ENCODE measurements at regions not wholly inside any gene's neighbourhood (a gene's known extent, or its start where the extent isn't known, plus 50 kb on each side); places are given as distances from the start of the nearest gene placed in this dataset.

- no peak for TF ChIP-seq CTCF (IDR thresholded peaks at IDR 0.05)
- no peak for TF ChIP-seq POLR2A (IDR thresholded peaks at IDR 0.05)
- TF ChIP-seq EP300 (IDR thresholded peaks at IDR 0.05) = no peak
Measured at GRCh38 chr15:89413877-89414276, 79.3 kb upstream of the POLG start.
